HCT116 (cell line): ENCODE measurements at regions not wholly inside any gene's neighbourhood (a gene's known extent, or its start where the extent isn't known, plus 50 kb on each side); places are given as distances from the start of the nearest gene placed in this dataset.

Experiments used
- ATAC-seq: fragments of 200-7000 bp; cut with Tn5 transposase; 2 replicates; pipeline ENCODE4 v1.9.1; 2020; ENCODE audit warnings: mild to moderate bottlenecking, moderate library complexity
- BruUV-seq: library from RNA; stranded (reverse); fragments of 400-500 nt; replicated peaks from 2 replicates; lab custom pipeline; 2021; lab: Mats Ljungman, UMichigan
- CTCF ChIA-PET: fragments of 300-600 bp; sonication (Branson Sonifier 250); formaldehyde crosslinking; loops from one replicate; lab custom pipeline; 2021; ENCODE audit warnings: antibody characterized with exemption; lab: Charles Lee
- POLR2A ChIA-PET: fragments of 300-600, 350-600 bp; sonication (Branson Sonifier 250); formaldehyde crosslinking; loops from one replicate; lab custom pipeline; 2021; ENCODE audit warnings: antibody characterized with exemption; lab: Charles Lee
- RAD21 ChIA-PET, 2 experiments: fragments of 300-600 bp; sonication (Branson Sonifier 250); formaldehyde crosslinking; loops; one replicate each; lab custom pipeline; 2023; ENCODE audit warnings: low total read pairs in 2 of 2; ENCODE audit not compliant: uncharacterized antibody in 2 of 2, unreplicated experiment in 2 of 2, low non-redundant PET in 1 of 2; lab: Charles Lee
- DNase-seq: peaks from one replicate; pipeline ENCODE4 v3.0.0-alpha.2; 2010; ENCODE audit warnings: low read depth, low spot score
- H2AFZ ChIP-seq: fragments of 200-600 bp; shearing (Covaris generic), sonication (generic); 2 replicates; pipeline ENCODE4 v1.6.1; 2017; ENCODE audit warnings: low read depth, mixed run types, mixed read lengths, antibody characterized with exemption, low read length; ENCODE audit not compliant: poor library complexity, severe bottlenecking
- H3K27ac ChIP-seq: 2 replicates; pipeline ENCODE4 v1.5.1; 2012; ENCODE audit warnings: low read depth, low read length
- H3K27me3 ChIP-seq: fragments of 200-600 bp; sonication (generic); 2 replicates; pipeline ENCODE4 v1.6.1; 2016; ENCODE audit warnings: mixed run types, low read length, mixed read lengths; ENCODE audit not compliant: insufficient read depth
- H3K36me3 ChIP-seq, 2 experiments: fragments of 200-500 bp in 1 of 2; fragments of 200-600 bp in 1 of 2; sonication (Bioruptor generic) in 1 of 2; sonication (generic) in 1 of 2; 2 replicates each; pipeline versions ENCODE4 v1.5.1 to v1.6.1; 2014 to 2016; ENCODE audit warnings: low read length in 2 of 2, inconsistent platforms in 1 of 2, mixed read lengths in 1 of 2, mixed run types in 1 of 2; ENCODE audit not compliant: insufficient read depth in 2 of 2, control insufficient read depth in 1 of 2
- H3K4me1 ChIP-seq, 2 experiments: fragments of 200-600 bp in 1 of 2; sonication (generic) in 1 of 2; 2 replicates each; pipeline versions ENCODE4 v1.5.1 to v1.6.1; 2012 to 2017; ENCODE audit warnings: low read length in 2 of 2, inconsistent platforms in 1 of 2, mild to moderate bottlenecking in 1 of 2, mixed read lengths in 1 of 2, mixed run types in 1 of 2, moderate library complexity in 1 of 2; ENCODE audit not compliant: insufficient read depth in 2 of 2, control insufficient read depth in 1 of 2
- H3K4me2 ChIP-seq: fragments of 200-600 bp; sonication (generic); 2 replicates; pipeline ENCODE4 v1.6.1; 2017; ENCODE audit warnings: mixed run types, low read length, mixed read lengths
- H3K4me3 ChIP-seq, 2 experiments: fragments of 200-600 bp in 1 of 2; sonication (generic) in 1 of 2; replicated peaks in 1 of 2; 2 replicates each; pipeline ENCODE4 v1.5.1; 2011 to 2016; ENCODE audit warnings: low read length in 2 of 2, control low read depth in 1 of 2, low read depth in 1 of 2, mild to moderate bottlenecking in 1 of 2, mixed read lengths in 1 of 2, mixed run types in 1 of 2
- H3K79me2 ChIP-seq: fragments of 200-600 bp; sonication (generic); 2 replicates; pipeline ENCODE4 v1.6.1; 2017; ENCODE audit warnings: mild to moderate bottlenecking, mixed run types, low read length, moderate library complexity, mixed read lengths; ENCODE audit not compliant: insufficient read depth
- H3K9ac ChIP-seq: fragments of 200-600 bp; sonication (generic); 2 replicates; pipeline ENCODE4 v1.6.1; 2016; ENCODE audit warnings: low read length, mixed read lengths
- H3K9me2 ChIP-seq: fragments of 200-600 bp; sonication (generic), shearing (Covaris generic); 2 replicates; pipeline ENCODE4 v1.6.1; 2017; ENCODE audit warnings: mixed run types, mild to moderate bottlenecking, moderate library complexity; ENCODE audit not compliant: insufficient read depth
- H3K9me3 ChIP-seq, 2 experiments: fragments of 200-500 bp in 1 of 2; fragments of 200-600 bp in 1 of 2; sonication (Bioruptor generic) in 1 of 2; sonication (generic) in 1 of 2; 2 replicates each; pipeline ENCODE4 v1.6.1; 2014 to 2017; ENCODE audit warnings: low read length in 2 of 2, mixed read lengths in 2 of 2, inconsistent platforms in 1 of 2, low read depth in 1 of 2, mild to moderate bottlenecking in 1 of 2, mixed run types in 1 of 2, moderate library complexity in 1 of 2; ENCODE audit not compliant: control insufficient read depth in 1 of 2, insufficient read depth in 1 of 2
- H4K20me1 ChIP-seq: fragments of 200-600 bp; sonication (generic), shearing (Covaris generic); 2 replicates; pipeline ENCODE4 v1.6.1; 2017; ENCODE audit warnings: mixed run types, mild to moderate bottlenecking, moderate library complexity; ENCODE audit not compliant: insufficient read depth
- ATF3 ChIP-seq: IDR thresholded peaks from 2 replicates; pipeline ENCODE4 v1.6.1; 2012
- CBX3 ChIP-seq: IDR thresholded peaks from 2 replicates; pipeline ENCODE4 v1.6.1; 2012; ENCODE audit warnings: low read depth
- CEBPB ChIP-seq: IDR thresholded peaks from 2 replicates; pipeline ENCODE4 v1.6.1; 2012; ENCODE audit warnings: low read depth
- CTCF ChIP-seq, 3 experiments: fragments of 200-600 bp in 1 of 3; sonication (generic) in 1 of 3; IDR thresholded peaks in 2 of 3; conservative IDR thresholded peaks in 1 of 3; 2 replicates each; pipeline ENCODE4 v1.5.1; 2012 to 2017; ENCODE audit warnings: low read depth in 2 of 3, low read length in 2 of 3, antibody characterized with exemption in 1 of 3, borderline replicate concordance in 1 of 3, control low read depth in 1 of 3, mild to moderate bottlenecking in 1 of 3, mixed read lengths in 1 of 3, mixed run types in 1 of 3, moderate library complexity in 1 of 3; ENCODE audit not compliant: insufficient read depth in 1 of 3
- EGR1 ChIP-seq: IDR thresholded peaks from 2 replicates; pipeline ENCODE4 v1.6.1; 2012; ENCODE audit warnings: low read depth
- ELF1 ChIP-seq: IDR thresholded peaks from 2 replicates; pipeline ENCODE4 v1.6.1; 2012; ENCODE audit warnings: low read depth, borderline replicate concordance
- EZH2phosphoT487 ChIP-seq: fragments of 200-600 bp; IDR thresholded peaks from 2 replicates; pipeline ENCODE4 v1.6.1; 2018; ENCODE audit warnings: antibody characterized with exemption, borderline replicate concordance
- FOSL1 ChIP-seq: IDR thresholded peaks from 2 replicates; pipeline ENCODE4 v1.6.1; 2012; ENCODE audit warnings: low read depth
- JUND ChIP-seq: IDR thresholded peaks from 2 replicates; pipeline ENCODE4 v1.6.1; 2012
- POLR2AphosphoS5 ChIP-seq: IDR thresholded peaks from 2 replicates; pipeline ENCODE4 v1.6.1; 2011; ENCODE audit warnings: mild to moderate bottlenecking, low read depth, low read length, moderate library complexity
- RAD21 ChIP-seq: IDR thresholded peaks from 2 replicates; pipeline ENCODE4 v1.6.1; 2012; ENCODE audit warnings: low read depth, mild to moderate bottlenecking
- REST ChIP-seq: IDR thresholded peaks from 2 replicates; pipeline ENCODE4 v1.6.1; 2012; ENCODE audit warnings: low read depth
- SP1 ChIP-seq: IDR thresholded peaks from 2 replicates; pipeline ENCODE4 v1.6.1; 2012; ENCODE audit warnings: low read depth
- SRF ChIP-seq: IDR thresholded peaks from 2 replicates; pipeline ENCODE4 v1.6.1; 2012; ENCODE audit warnings: low read depth
- TCF7L2 ChIP-seq: IDR thresholded peaks from 2 replicates; pipeline ENCODE4 v1.7.0; 2011; ENCODE audit warnings: borderline replicate concordance, inconsistent platforms; ENCODE audit not compliant: insufficient read depth, insufficient read length; ENCODE audit errors: extremely low read depth
- YY1 ChIP-seq: IDR thresholded peaks from 2 replicates; pipeline ENCODE4 v1.6.1; 2011; ENCODE audit warnings: low read length, low read depth, moderate library complexity, mild to moderate bottlenecking; ENCODE audit not compliant: insufficient replicate concordance; ENCODE audit errors: extremely low read depth
- ZBTB33 ChIP-seq: IDR thresholded peaks from 2 replicates; pipeline ENCODE4 v1.6.1; 2011; ENCODE audit warnings: mild to moderate bottlenecking, low read length, moderate library complexity; ENCODE audit not compliant: insufficient replicate concordance; ENCODE audit errors: extremely low read depth
- ZFX ChIP-seq: fragments of 450-650 bp; IDR thresholded peaks from 2 replicates; pipeline ENCODE4 v1.6.1; 2017
- ZNF274 ChIP-seq: fragments of 200-500 bp; sonication (Bioruptor generic); IDR thresholded peaks from 2 replicates; pipeline ENCODE4 v1.6.1; 2014; ENCODE audit warnings: mild to moderate bottlenecking, low read depth, low read length, inconsistent platforms
- intact Hi-C: fragments of 100-400 bp; cut with micrococcal nuclease; formaldehyde crosslinking; loops from 2 replicates; pipeline ENCODE4 v1.10.0; 2022

- H3K4me3 ChIP-seq: no peak overlapping the region
- ChIA-PET CTCF (no interaction called here), POLR2A (no interaction called here), RAD21 (no interaction called here)
- DNase-seq: no peak
- H4K20me1 ChIP-seq: no peaks in the 10 kb centered on the region
- no peak overlapping the region for H3K27ac ChIP-seq
- H3K4me1 ChIP-seq: no peaks in the 10 kb centered on the region
- ATAC-seq: no peak
- H3K79me2 ChIP-seq: no peaks in the 10 kb centered on the region
- no TSS peak for BruUV-seq
- H3K9me3 ChIP-seq: peaks cover 0 to 5% of the 10 kb centered on the region in 2 experiments; a peak in 2 of 4 replicates
- no peaks in the 10 kb centered on the region for H3K9me2 ChIP-seq
- intact Hi-C loops: no loop called here
- H3K9ac ChIP-seq: no peak overlapping the region
- TF ChIP-seq CTCF (IDR thresholded peaks at IDR 0.05 in 2 of 3, conservative IDR thresholded peaks at IDR 0.05 in 1 of 3; ENCODE audit: borderline replicate concordance in 1 of 3, insufficient read depth in 1 of 3, low read depth in 2 of 3, low read length in 2 of 3) (no peak), SP1 (no peak), REST (no peak), RAD21 (no peak), ATF3 (no peak), POLR2AphosphoS5 (no peak), CEBPB (no peak), EGR1 (no peak), TCF7L2 (no peak), ELF1 (no peak), JUND (no peak), EZH2phosphoT487 (no peak), FOSL1 (no peak), CBX3 (no peak), ZFX (no peak), ZNF274 (no peak), ZBTB33 (no peak), SRF (no peak), YY1 (no peak)
- no peaks in the 10 kb centered on the region for H3K36me3 ChIP-seq
- no peak overlapping the region for H3K4me2 ChIP-seq
- no peak overlapping the region for H2AFZ ChIP-seq
- H3K27me3 ChIP-seq: no peaks in the 10 kb centered on the region
Observed at GRCh38 chr13:76127922-76128321, 491.8 kb downstream of the LMO7 start.
